GM18951 (cell line): ENCODE measurements at regions not wholly inside any gene's neighbourhood (a gene's known extent, or its start where the extent isn't known, plus 50 kb on each side); places are given as distances from the start of the nearest gene placed in this dataset.

ENCODE experiments used
- POLR2A ChIP-seq: IDR thresholded peaks from 4 replicates; pipeline ENCODE4 v1.6.1; 2011; ENCODE audit warnings: mild to moderate bottlenecking; ENCODE audit not compliant: insufficient read length, insufficient read depth; ENCODE audit errors: extremely low read depth
- in situ Hi-C: fragments of 300-500 bp; cut with MboI; formaldehyde crosslinking; loops from one replicate; pipeline ENCODE4 v1.12.0; 2022; ENCODE audit warnings: low sequenced_read_pairs, mixed read lengths, inconsistent platforms; ENCODE audit not compliant: unreplicated experiment

DNA sequence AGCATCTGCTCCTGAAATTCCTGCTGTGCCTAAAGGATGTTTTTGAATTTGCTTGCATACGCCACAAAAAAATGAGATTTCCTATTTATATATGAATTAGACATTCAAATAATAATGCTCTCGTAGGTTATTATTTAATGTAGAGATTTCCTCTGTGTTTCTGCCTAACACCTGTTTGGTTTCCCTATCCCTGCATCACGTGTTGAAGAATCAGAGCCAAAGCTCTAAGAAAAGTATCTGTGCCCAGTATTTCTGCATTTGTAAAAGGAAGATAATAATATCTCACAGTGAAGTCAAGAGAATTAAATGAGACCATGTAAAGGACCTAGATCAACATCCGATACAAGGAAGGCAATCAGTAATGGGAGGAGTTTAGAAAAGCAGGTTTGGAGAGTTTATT is 179.5 kb downstream of the HNRNPD start:
- in situ Hi-C loops = no loop called here
- TF ChIP-seq POLR2A = no peak

DNA sequence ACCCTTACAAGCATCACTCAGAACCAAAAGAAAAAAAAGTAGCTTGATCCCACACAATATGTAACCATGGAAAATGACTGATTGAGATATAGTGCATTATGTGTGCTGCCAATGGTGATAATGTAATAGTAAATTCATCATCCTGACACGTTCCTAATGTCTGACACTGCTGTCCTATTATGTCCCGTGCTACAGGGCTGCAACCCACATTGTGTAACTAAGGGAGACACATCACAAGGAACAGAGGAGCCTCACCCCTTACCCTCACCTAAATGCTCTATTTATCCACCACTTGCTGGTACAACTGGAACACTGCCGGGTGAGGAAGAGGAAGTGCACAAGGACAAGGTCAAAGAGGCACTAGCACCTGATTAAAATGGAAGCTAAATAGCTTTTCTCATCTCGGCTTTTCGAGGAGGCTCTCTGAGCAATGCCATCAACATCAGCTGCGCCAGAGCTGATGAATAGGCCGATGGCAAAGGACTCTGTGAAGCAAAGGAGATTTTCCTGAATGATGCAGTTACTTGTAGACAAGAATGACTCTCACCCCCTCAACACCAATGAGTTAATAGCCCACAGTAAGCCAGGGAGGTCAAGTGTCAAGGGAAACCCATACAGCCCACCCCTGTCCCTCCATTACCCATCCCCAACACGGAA is 181.6 kb downstream of the HNRNPD start:
- in situ Hi-C loops = no loop called here
- TF ChIP-seq POLR2A = no peak

DNA sequence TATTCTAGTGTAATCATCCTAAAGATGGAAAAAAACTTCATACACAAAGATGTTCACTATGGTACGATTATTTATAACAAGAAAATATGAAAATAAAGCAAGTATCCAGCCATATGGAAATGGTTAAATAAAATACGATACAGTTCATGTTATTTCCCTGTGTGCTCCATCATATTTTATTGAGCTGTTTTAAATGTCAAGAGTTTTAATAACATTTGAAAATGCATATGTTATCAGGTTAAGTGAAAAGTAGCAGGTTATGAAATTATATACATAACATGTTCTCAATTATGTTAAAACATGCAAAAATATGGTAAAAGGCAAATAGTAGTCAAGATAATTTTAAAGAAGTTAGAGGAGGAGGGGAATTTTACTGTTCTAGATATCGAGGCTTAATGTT is 192.0 kb downstream of the HNRNPD start:
- no peak for TF ChIP-seq POLR2A
- in situ Hi-C loops = no loop called here

DNA sequence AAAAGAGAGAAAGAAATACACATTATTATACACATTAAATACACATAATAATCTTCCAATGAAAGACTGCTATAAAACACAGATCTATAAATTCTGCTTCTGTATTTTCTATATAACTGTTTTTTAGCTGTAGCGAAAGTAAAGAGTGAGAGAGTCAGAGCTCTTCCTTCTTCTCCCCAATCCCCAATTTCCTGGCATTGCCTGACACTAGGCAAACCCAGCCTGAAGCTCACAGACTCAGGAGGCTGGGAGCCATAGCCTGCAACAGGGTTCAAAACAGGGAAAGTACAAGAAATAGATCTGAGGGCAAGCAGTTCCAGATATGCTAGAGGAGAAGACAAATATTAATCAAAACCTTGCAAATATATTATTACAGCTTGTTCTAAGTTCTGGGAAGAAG is 201.6 kb downstream of the HNRNPD start:
- in situ Hi-C loops = no loop called here
- TF ChIP-seq POLR2A = no peak

DNA sequence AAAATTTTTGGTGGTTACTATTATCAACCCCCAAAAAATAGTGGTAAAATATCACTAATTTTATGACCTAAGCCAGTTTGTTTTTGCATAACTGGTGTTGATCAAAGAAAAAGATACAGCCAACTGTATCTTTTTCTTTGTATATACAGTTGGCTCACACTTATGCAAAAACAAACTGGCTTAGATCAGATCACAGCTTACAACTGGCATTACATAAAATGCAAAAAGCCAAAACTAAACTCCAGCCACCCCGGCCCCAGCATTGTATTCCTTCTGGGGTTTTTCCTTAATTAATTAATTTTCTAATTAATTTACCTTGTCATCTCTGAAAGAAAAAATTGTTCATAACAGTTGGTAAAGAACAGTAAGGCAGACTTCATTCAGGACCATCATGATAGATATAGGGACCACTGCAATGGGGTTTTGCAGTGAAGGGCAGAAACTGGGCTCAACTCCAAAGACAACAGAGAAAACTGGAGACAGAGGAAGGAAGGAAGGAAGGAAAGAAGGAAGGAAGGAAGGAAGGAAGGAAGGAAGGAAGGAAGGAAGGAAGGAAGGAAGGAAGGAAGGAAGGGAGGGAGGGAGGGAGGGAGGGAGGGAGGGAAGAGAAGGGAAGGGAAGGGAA is 202.1 kb downstream of the HNRNPD start:
- in situ Hi-C loops = no loop called here
- no peak for TF ChIP-seq POLR2A

DNA sequence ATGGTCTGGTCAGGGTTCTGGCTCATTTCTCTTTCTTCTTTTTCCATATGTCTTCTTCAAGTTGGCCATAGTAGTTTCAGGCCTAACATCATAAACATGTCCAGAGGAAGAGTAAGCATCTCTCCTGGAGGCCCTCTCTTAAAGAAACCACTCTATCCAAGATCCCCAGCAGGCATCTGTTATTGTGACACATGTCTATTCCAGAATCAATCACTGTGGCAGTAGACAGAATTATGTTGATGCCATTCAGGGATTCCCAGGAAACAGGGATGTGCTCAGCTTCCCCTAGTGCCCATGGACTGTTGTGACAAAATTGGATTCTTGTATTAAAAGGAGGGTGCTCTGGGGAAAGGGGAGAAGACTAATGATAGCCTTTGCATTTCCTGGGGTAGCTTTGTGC is 224.0 kb downstream of the HNRNPD start:
- in situ Hi-C loops = no loop called here
- no peak for TF ChIP-seq POLR2A

- in situ Hi-C loops = no loop called here
- no peak for TF ChIP-seq POLR2A
These were observed 227.9 kb downstream of the HNRNPD start for GRCh38 chr4:82145850-82146249.

DNA sequence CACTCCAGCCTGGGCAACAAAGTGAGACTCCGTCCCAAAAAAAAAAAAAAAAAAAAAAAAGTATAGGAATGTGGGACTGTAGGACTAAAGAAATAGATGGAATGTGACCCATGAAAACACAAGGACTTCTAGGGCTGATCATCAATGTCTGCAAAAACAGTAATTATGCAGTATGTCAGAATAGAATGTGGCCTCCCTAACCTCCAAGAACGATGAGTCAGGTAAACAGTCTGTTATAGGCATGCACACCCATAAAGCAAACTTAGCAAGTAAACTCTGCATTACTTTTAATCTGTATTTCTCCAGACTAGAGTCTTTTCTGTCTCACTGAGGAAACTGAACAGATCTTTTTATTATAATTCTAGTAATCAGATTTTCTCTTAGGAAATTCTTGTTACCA is 233.4 kb downstream of the HNRNPD start:
- in situ Hi-C loops = no loop called here
- TF ChIP-seq POLR2A = no peak

GRCh38 chr4:82139287-82139686 is 234.5 kb downstream of the HNRNPD start:
- in situ Hi-C loops = no loop called here
- no peak for TF ChIP-seq POLR2A

- TF ChIP-seq POLR2A = no peak
- in situ Hi-C loops = no loop called here
These were observed 235.4 kb downstream of the HNRNPD start for GRCh38 chr4:82138374-82138773.

DNA sequence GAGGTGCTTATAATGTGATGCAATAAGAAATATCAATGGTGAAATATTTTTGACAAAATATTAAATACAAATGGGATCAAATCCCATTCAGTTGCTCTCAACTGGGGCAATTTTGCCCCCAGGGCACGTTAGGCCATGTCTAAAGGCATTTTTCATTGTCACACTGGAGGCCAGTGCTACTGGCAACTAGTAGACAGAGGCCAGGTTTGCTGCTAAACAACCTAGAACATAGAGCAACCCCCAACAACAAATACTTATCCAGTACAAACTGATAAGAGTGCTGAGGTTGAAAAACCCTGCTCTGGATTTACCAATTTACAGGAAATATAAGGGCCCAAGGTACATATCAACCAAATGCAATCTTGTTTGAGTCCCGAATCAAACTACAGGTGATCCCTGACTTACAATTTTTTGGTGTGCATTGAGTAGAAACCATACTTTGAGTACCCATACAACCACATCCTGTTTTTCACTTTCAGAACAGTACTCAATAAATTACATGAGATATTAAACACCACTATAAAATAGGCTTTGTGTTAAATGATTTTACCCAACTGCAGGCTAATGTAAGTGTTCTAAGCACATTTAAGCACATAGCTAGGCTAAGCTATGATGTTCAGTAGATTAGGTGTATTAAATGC is 237.5 kb downstream of the HNRNPD start:
- in situ Hi-C loops = no loop called here
- TF ChIP-seq POLR2A = no peak

DNA sequence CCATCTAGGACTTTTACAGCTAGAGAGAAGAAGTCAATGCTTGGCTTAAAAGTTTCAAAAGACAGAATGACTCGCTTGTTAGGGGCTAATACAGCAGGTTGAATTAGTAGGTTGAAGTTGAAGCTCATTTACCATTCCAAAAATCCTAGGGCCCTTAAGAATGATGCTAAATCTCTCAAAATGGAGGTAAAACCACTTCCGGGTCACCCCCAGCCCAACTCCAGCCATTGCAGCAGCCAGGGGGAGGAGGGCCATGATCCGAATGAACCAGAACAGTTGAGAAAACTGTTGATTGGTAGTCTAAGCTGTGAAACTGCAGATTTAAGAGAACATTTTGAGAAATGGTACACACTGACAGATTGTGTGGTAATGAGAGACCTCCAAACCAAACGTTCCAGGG is 245.4 kb downstream of the HNRNPD start:
- no peak for TF ChIP-seq POLR2A
- in situ Hi-C loops = no loop called here

- TF ChIP-seq POLR2A = no peak
- in situ Hi-C loops = no loop called here
These were observed 247.2 kb downstream of the HNRNPD start for GRCh38 chr4:82126512-82127040.

GRCh38 chr4:82125787-82126297 is 247.9 kb downstream of the HNRNPD start:
- in situ Hi-C loops = no loop called here
- TF ChIP-seq POLR2A = no peak
